NCI-H1105 treated with DMSO at 0.1 percent for 48 hours (cell line): ENCODE measurements at regions not wholly inside any gene's neighbourhood (a gene's known extent, or its start where the extent isn't known, plus 50 kb on each side); places are given as distances from the start of the nearest gene placed in this dataset.

Source experiments
- DNase-seq: peaks from one replicate; lab custom pipeline; 2025; lab: John Stamatoyannopoulos, UW

DNA sequence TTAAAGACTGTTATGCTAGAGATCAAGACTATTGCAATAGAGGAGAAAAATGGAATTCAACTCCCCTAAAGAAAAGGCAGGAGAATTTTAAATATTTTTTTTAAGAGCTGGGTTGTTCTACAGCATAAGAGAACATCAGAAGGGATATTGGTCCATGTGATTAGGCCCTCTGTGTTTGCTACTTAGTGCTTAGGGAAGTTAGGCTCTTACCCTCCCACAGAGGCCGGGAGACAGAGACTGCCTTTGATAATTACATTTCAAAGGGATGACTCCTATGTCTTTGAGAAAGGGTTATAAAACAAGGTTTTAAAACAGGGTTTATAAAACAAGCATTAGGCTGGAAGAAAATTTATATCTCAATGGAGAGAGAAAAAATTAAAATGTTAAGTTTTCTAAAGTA lies 1248.1 kb upstream of the PCDH20 start:
- no peak for DNase-seq

DNA sequence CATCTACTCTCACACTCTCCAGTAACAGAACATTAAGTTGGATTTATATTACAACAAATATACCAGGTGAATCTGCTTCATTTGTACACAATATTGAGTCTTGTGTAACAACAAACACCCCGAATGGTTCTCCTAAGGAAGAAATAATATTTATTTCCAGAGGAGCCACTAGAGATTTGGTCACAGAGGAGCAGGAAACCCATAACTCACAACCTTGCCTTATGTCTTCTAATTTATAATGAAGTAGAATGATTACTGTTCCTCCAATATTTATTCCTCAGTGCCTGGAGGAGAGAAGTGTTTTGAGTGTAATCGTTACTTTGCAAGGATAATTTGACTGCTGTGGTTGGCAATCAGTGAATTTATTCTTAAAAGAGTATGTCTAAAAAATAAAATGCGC lies 1243.7 kb upstream of the PCDH20 start:
- DNase-seq, result no peak

GRCh38 chr13:62653371-62653770 lies 1237.7 kb upstream of the PCDH20 start:
- no peak for DNase-seq

DNA sequence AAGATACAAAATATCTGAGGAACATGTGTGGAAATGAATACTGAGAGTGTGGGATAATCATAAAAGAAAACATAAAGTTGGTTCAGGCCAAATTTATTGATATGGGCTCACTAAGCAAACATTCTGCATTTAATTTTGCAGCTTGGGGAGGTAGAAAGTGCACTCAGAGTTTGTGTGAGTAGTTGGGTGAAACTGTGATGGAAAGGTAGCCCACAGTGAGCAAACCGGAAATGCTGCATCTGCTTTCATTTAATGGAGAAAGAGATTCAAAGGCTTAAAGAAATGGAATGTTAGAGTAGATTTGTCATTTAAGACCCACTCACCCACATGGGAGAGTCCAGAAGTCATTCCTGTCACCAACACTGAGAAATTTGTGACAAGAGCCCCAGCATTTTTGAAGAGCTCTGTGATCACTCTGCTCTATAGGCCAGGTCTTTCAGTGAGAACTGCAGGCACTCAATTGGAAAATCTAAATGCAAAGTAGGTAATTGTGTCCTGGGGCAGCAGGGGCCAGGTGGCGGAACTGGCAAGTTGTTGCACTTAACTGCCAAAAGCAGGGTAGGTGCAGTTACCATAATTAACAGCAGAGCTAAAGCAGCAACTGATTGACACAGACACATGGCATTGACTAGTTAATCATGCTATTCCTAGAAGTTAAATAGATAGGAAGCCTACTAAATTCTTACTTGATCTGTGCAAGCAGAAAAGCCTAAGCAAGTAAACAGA lies 1228.3 kb upstream of the PCDH20 start:
- no peak for DNase-seq

DNA sequence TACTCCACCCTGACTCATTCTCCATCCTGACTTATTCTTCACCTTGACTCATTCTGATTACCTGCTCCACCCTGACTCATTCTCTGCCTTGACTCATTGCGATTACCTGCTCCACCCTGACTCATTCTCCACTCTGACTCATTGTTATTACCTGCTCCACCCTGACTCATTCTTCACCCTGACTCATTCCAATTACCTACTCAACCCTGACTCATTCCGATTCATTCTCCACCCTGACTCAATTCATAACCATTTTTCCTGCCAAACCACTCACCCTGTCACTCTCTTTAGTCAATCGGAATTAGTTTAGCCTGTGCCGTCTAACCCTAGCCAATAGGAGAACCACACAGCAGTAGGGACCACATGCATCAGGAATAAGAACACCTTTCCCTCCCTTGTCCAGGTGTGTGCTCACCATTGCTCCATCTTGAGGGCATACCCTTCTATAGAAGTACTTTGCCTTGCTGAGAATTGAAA lies 1227.4 kb upstream of the PCDH20 start:
- no peak for DNase-seq

DNA sequence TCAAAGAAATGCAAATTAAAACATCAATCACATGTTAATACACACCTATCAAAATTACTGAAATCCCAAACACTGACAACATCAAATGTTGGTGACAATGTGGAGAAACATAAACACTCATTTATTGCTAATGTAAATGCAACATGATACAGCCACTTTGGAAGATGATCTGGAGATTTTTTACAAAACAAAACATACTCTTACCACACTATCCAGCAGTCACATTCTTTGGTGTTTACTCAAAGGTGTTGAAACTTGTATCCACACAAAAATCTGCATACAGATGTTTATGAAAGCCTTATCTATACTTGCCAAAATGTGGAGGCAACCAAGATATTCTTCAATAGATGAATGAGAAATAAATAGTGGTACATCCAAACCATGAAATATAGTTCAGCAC lies 1219.5 kb upstream of the PCDH20 start:
- peak; percentile 47 for DNase-seq

GRCh38 chr13:62633448-62633847 lies 1217.8 kb upstream of the PCDH20 start:
- no peak for DNase-seq

GRCh38 chr13:62631619-62632018 lies 1216.0 kb upstream of the PCDH20 start:
- no peak for DNase-seq

DNA sequence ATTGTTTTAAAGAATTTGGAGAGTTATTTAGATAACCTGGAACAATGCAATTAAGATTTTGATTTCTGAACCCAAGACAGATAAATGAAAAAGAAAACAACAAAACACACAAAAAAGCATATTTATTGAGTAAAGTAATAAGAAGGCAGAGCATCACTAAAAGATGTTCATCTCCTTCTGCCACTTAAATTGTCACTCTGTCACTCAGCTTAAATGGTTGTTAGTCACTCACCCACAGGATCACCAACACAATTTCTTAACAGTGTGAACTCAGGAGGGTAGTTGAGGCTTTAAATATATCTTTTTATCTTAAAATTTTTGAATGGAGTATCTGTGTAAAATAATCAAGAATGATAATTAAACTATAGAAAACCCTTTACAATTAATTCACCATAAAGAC lies 1215.5 kb upstream of the PCDH20 start:
- no peak for DNase-seq

- DNase-seq, result no peak
Observed at GRCh38 chr13:62629618-62630017, 1214.0 kb upstream of the PCDH20 start.

GRCh38 chr13:62627226-62627625 lies 1211.6 kb upstream of the PCDH20 start:
- DNase-seq, result no peak

GRCh38 chr13:62626771-62627170 lies 1211.1 kb upstream of the PCDH20 start:
- no peak for DNase-seq

DNA sequence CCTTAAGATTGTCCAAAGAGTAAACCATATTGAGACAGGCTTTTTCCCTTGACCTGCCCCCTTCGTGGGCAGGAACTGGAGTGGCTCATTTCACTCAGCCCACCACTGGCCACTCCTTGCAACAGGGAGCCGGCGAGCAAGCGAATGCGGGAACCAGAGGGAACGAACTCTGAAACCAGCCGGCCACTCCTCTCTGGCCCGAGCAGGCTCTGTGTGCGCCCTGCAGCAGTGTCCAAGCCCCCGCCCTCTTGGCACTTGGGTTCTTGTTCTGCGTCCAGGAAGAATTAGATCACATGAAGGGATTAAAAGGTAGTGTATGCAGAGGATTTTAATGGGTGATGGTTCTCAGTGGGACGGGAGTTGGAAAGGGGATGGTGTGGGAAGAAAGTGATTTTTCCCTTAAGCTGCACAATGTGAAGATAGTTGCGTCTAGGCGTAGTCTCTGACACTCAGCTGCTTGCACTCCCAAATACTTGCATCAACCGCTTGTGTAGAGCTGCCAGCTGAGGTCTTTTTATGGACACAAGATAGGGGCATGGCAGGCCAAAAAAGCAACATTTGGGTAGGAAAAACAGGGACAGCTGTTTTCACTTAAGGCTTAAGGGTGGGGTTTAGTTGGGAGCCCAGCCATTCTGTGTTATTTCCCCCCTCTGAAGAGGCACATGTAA lies 1209.7 kb upstream of the PCDH20 start:
- DNase-seq, result no peak

DNA sequence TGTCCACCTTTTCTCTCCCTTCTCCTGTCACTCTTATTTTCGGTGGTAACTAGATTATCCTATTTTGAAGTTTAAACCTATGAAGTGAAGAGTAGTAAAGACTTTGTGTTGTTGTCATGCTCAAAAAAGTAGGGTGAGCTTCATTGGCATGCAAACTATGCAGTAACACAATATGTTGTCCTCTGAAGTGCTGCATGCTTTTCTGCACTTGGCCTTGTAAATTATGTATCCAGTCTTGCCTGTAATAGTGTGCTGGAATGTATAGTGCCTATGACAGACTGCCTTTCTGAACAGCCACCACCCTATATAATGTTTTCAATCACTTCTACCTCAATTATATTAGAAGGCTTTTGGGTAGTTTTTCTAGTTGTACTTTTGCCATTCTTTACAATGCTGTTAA lies 1198.2 kb upstream of the PCDH20 start:
- DNase-seq, result no peak

- DNase-seq, result no peak
Observed at GRCh38 chr13:62611343-62611742, 1195.7 kb upstream of the PCDH20 start.

DNA sequence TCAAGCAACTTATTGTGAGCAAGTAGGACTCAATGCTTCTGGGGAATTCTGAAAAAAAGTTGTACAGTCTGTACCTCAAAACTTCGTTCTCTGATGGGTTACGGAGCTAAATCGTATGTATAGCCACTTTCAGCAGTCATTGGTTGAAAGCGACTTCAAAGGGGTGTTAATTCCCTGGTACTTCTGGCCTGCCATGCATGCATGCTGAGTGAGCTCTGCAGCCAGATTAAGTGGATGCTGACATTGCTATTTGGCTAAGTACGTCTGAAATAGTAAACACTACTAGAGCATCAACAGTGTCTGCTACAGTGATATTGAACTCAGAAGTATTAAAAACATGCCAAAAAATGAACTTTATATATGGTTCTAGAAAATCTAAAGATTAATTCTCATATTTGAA lies 1183.1 kb upstream of the PCDH20 start:
- no peak for DNase-seq

DNA sequence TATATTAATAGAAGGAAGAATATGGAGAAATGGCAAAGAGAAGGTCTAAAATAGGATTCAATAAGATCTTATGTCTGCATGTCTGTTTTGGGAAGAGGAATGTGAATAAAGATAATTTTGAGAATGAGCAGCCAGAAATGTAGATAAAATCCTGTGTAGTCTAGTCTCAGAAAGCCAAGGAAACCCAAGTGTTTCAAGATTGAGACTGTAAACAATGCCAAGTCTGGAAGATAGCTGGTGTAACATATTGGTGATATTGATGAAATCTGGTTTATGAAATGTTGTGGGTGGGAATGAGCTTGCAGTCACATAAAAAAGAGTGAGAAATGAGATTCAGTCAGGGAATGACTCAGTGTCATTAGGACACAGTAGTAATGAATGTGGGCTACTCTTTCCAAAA lies 1180.3 kb upstream of the PCDH20 start:
- no peak for DNase-seq

DNA sequence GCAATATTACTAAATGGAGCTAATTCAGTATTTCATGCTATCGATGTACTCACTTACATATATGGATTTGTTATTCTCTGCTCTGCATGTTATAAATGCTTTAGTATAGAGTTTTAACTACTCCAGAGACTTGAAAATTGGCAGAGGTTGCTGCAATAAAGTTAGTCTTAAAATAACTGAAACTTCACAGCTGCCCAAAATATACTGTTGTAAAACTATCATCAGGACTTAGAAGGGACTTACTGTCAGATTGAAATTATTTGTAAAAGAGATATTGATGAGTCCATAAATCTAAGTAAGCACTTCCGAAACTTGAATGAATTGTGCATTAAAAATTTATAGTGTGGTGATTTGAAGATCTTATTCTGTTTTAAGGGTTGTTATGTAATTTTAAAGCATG lies 1178.2 kb upstream of the PCDH20 start:
- DNase-seq, result no peak

- no peak for DNase-seq
Observed at GRCh38 chr13:62583466-62583865, 1167.8 kb upstream of the PCDH20 start.

GRCh38 chr13:62578402-62578801 lies 1162.8 kb upstream of the PCDH20 start:
- DNase-seq, result no peak

DNA sequence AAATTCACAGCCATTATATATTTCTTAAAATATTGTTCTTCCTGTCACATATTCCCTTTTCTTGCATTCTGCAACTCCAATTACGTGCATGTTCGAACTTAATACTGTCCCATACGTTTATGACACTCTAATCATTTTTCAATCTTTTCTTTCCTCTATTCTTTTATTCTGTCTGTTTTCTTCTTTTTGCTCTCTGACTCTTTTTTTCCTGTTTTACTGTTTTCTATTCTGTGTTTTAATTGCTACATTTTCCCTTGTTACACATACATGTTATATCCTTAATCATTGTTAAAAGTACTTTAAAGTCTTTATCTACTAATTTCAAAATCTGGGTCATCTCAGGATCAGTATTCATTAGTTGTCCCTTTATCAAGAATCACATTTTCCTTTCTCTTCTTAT lies 1149.1 kb upstream of the PCDH20 start:
- no peak for DNase-seq

DNA sequence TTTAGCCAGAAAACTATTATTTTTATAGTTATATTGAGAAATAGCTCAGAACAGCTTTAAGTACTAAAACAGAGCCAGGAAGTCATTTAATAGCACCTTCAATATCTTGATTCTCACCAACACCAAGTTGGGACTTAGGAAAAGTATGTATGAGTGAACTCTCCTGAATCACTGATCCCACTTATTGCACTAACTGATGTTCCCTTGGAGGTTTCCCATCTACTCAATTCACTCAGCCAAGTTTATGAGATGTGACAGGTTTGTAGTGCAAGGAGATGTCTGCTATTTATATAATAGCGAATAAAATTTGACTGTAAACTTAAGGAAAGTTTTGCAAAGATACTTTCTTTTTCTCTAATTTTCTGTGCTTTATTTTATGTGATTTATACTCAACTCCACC lies 1147.6 kb upstream of the PCDH20 start:
- DNase-seq, result no peak

DNA sequence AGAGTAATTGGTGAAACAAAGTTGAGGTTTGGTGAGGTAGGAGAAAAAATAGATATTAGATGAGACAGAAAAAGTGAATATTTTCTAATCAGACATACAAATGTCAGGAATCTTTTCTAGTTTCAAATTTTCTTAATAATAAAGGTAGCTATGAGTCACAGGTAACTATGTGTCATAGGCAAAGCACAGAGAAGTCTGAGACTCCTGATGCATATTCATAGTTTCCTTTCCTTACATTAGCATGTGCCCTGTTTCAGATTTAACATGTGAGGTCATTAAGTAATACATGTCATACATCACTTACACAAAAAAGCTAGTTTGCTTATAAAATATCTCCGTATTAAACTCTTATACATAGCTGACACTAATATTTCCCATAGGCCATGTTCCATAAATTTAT lies 1141.3 kb upstream of the PCDH20 start:
- no peak for DNase-seq

DNA sequence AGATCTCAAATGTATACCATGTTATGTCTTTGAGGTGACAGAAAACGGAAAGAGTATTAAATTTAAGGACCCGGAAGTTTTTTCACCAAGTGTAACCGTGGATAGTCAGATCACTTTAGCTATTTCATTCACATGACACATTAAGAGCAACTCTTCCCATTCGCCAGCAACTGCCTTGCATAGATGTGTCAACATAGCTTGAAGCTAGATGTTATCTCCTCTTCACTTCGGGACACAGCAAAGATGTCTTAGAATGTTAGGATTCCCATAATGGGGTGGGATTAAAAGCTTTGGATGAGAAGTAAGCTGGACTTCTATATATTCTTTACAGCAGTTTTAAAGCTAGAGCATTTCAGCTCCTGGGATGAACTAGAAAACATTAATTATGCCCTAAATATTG lies 1135.9 kb upstream of the PCDH20 start:
- no peak for DNase-seq
